GM12878 (cell line): ENCODE measurements at regions not wholly inside any gene's neighbourhood (a gene's known extent, or its start where the extent isn't known, plus 50 kb on each side); places are given as distances from the start of the nearest gene placed in this dataset.

ENCODE experiments used
- ATAC-seq: fragments of 200-7000 bp; cut with Tn5 transposase; 3 replicates; pipeline ENCODE4 v1.9.1; 2020; ENCODE audit warnings: mild to moderate bottlenecking, moderate library complexity
- BruUV-seq: library from RNA; stranded (reverse); fragments of 400-500 nt; replicated peaks from 2 replicates; lab custom pipeline; 2021; lab: Mats Ljungman, UMichigan
- CTCF ChIA-PET: fragments of 300-600 bp; sonication (Branson Sonifier 250); formaldehyde crosslinking; extraction: SDS; loops from one replicate; lab custom pipeline; 2021; ENCODE audit warnings: inconsistent platforms; lab: Yijun Ruan, JAX
- POLR2A ChIA-PET: fragments of 350-600 bp; formaldehyde crosslinking; extraction: SDS; loops from one replicate; lab custom pipeline; 2021; ENCODE audit warnings: inconsistent platforms; lab: Charles Lee
- RAD21 ChIA-PET: fragments of 300-600 bp; sonication (Branson Sonifier 250); formaldehyde crosslinking; loops from one replicate; lab custom pipeline; 2023; ENCODE audit warnings: antibody characterized with exemption; ENCODE audit not compliant: unreplicated experiment; lab: Charles Lee
- SMC1A ChIA-PET: fragments of 300-600 bp; sonication (Branson Sonifier 250); formaldehyde crosslinking; loops from one replicate; lab custom pipeline; 2023; ENCODE audit not compliant: unreplicated experiment, uncharacterized antibody; lab: Charles Lee
- DNase-seq: peaks from one replicate; pipeline ENCODE4 v3.0.0-alpha.2; 2011; ENCODE audit warnings: low read depth, low spot score
- FAIRE-seq: peaks from 3 replicates; lab custom pipeline; 2011; peaks lifted over from hg19 to GRCh38; lab: Jason Lieb, UNC
- H2AFZ ChIP-seq: 2 replicates; pipeline ENCODE4 v1.6.0; 2011; ENCODE audit warnings: low read depth, low read length, control low read depth; ENCODE audit not compliant: control insufficient read depth
- H3K27ac ChIP-seq: 2 replicates; pipeline ENCODE4 v1.5.1; 2011; ENCODE audit warnings: control low read depth; ENCODE audit not compliant: control insufficient read depth, insufficient read depth
- H3K27me3 ChIP-seq, 2 experiments: replicated peaks in 1 of 2; 2 replicates each; pipeline versions ENCODE4 v1.6.0 to v1.6.1; 2011; ENCODE audit warnings: low read length in 1 of 2; ENCODE audit not compliant: control insufficient read depth in 2 of 2, insufficient read depth in 2 of 2
- H3K36me3 ChIP-seq, 2 experiments: 2 replicates each; pipeline ENCODE4 v1.5.1; 2011; ENCODE audit warnings: low read length in 1 of 2; ENCODE audit not compliant: control insufficient read depth in 2 of 2, insufficient read depth in 2 of 2
- H3K4me1 ChIP-seq: 2 replicates; pipeline ENCODE4 v1.6.1; 2011; ENCODE audit warnings: mild to moderate bottlenecking, low read length, moderate library complexity, mixed read lengths; ENCODE audit not compliant: control insufficient read depth, insufficient read depth
- H3K4me2 ChIP-seq: 2 replicates; pipeline ENCODE4 v1.6.0; 2011; ENCODE audit warnings: control low read depth; ENCODE audit not compliant: control insufficient read depth, insufficient read depth
- H3K4me3 ChIP-seq: fragments of 200-600 bp; sonication (generic); 2 replicates; pipeline ENCODE4 v1.5.1; 2016
- H3K79me2 ChIP-seq: 2 replicates; pipeline ENCODE4 v1.6.0; 2011; ENCODE audit warnings: low read length; ENCODE audit not compliant: control insufficient read depth, insufficient read depth
- H3K9ac ChIP-seq: 2 replicates; pipeline ENCODE4 v1.8.0; 2011; ENCODE audit warnings: low read length, control low read depth, mixed read lengths; ENCODE audit not compliant: control insufficient read depth, insufficient read depth
- H3K9me3 ChIP-seq: replicated peaks from 3 replicates; pipeline ENCODE4 v1.5.1; 2011; ENCODE audit warnings: mild to moderate bottlenecking, low read length; ENCODE audit not compliant: control insufficient read depth, insufficient read depth
- H4K20me1 ChIP-seq: 2 replicates; pipeline ENCODE4 v1.6.0; 2011; ENCODE audit not compliant: control insufficient read depth, insufficient read depth
- BRCA1 ChIP-seq: IDR thresholded peaks from 2 replicates; pipeline ENCODE4 v1.6.1; 2011; ENCODE audit warnings: low read depth, low read length, improper control_type of control experiment
- GATAD2B ChIP-seq: fragments of 450-650 bp; conservative IDR thresholded peaks from 2 replicates; pipeline ENCODE4 v1.6.1; 2017; ENCODE audit warnings: low read depth, mild to moderate bottlenecking, moderate library complexity
- JUNB ChIP-seq: IDR thresholded peaks from 2 replicates; pipeline ENCODE4 v1.6.1; 2016; ENCODE audit warnings: antibody characterized with exemption, mild to moderate bottlenecking
- MLLT1 ChIP-seq: fragments of 450-650 bp; IDR thresholded peaks from 2 replicates; pipeline ENCODE4 v1.6.1; 2016; ENCODE audit warnings: mild to moderate bottlenecking
- NFXL1 ChIP-seq: fragments of 450-650 bp; IDR thresholded peaks from 2 replicates; pipeline ENCODE4 v1.6.1; 2017; ENCODE audit warnings: antibody characterized with exemption, mild to moderate bottlenecking, borderline replicate concordance
- STAT1 ChIP-seq: fragments of 450-650 bp; conservative IDR thresholded peaks from 2 replicates; pipeline ENCODE4 v1.6.1; 2014; ENCODE audit warnings: antibody characterized with exemption, mild to moderate bottlenecking
- in situ Hi-C: fragments of 300-500 bp; cut with MboI; formaldehyde crosslinking; loops from 9 replicates; pipeline ENCODE4 v1.14.3; 2018; ENCODE audit warnings: mixed read lengths
- intact Hi-C: fragments of 100-400 bp; cut with micrococcal nuclease; formaldehyde crosslinking; loops from one replicate; pipeline ENCODE4 v1.14.2; 2022; ENCODE audit not compliant: unreplicated experiment
- TF ChIP-seq, protein P1 (sequence below): fragments of 450-650 bp; IDR thresholded peaks from 2 replicates; pipeline ENCODE4 v1.6.1; 2017; ENCODE audit warnings: borderline replicate concordance
- TF ChIP-seq, protein P2 (sequence below): fragments of 450-650 bp; IDR thresholded peaks from 2 replicates; pipeline ENCODE4 v1.6.1; 2017; ENCODE audit warnings: low read depth, mild to moderate bottlenecking, moderate library complexity

DNA sequence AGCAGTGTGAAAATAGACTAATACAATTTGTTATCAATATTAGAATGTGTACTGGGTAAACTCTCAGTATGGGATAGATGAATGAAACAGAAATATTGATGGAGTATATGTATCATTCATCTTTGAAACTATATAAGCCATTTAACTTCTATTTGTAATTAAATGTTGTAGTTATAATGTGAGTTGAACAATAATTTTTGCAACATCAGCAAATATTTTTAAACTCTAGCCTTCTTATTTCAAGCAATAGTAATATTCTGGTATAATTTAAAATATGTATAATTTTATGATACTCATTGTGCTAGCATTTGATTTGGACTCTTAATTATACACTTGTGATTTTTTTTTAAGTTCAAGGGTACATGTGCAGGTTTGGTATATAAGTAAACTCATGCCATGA lies 59.6 kb upstream of the RGMB start:
- no peak for FAIRE-seq

More for the DNA sequence above, 59.6 kb upstream of the RGMB start:
- no peaks in the 10 kb centered on the region for H3K27me3 ChIP-seq
- TF ChIP-seq, protein P1, sequence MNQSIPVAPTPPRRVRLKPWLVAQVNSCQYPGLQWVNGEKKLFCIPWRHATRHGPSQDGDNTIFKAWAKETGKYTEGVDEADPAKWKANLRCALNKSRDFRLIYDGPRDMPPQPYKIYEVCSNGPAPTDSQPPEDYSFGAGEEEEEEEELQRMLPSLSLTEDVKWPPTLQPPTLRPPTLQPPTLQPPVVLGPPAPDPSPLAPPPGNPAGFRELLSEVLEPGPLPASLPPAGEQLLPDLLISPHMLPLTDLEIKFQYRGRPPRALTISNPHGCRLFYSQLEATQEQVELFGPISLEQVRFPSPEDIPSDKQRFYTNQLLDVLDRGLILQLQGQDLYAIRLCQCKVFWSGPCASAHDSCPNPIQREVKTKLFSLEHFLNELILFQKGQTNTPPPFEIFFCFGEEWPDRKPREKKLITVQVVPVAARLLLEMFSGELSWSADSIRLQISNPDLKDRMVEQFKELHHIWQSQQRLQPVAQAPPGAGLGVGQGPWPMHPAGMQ, result no peak
- TF ChIP-seq GATAD2B (no peak), MLLT1 (no peak), BRCA1 (no peak), STAT1 (no peak), NFXL1 (no peak), JUNB (no peak)
- TF ChIP-seq, protein P2, sequence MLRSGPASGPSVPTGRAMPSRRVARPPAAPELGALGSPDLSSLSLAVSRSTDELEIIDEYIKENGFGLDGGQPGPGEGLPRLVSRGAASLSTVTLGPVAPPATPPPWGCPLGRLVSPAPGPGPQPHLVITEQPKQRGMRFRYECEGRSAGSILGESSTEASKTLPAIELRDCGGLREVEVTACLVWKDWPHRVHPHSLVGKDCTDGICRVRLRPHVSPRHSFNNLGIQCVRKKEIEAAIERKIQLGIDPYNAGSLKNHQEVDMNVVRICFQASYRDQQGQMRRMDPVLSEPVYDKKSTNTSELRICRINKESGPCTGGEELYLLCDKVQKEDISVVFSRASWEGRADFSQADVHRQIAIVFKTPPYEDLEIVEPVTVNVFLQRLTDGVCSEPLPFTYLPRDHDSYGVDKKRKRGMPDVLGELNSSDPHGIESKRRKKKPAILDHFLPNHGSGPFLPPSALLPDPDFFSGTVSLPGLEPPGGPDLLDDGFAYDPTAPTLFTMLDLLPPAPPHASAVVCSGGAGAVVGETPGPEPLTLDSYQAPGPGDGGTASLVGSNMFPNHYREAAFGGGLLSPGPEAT, result no peak
- in situ Hi-C loops, result no loop called here
- H4K20me1 ChIP-seq, result no peaks in the 10 kb centered on the region
- no TSS peak for BruUV-seq
- H3K36me3 ChIP-seq, result no peaks in the 10 kb centered on the region
- H3K79me2 ChIP-seq, result no peaks in the 10 kb centered on the region
- RAD21 ChIA-PET, result no interaction called here
- POLR2A ChIA-PET, result no interaction called here
- CTCF ChIA-PET, result no interaction called here
- H3K4me2 ChIP-seq, result no peak overlapping the region
- no peak for ATAC-seq
- H3K9me3 ChIP-seq, result no peaks in the 10 kb centered on the region
- no peak overlapping the region for H2AFZ ChIP-seq
- H3K27ac ChIP-seq, result no peak overlapping the region
- intact Hi-C loops, result no loop called here
- no peak for DNase-seq
- no peak overlapping the region for H3K9ac ChIP-seq
- no peak overlapping the region for H3K4me3 ChIP-seq
- SMC1A ChIA-PET, result no interaction called here
- H3K4me1 ChIP-seq, result no peaks in the 10 kb centered on the region
